Activated T-helper 1 cell treated with anti-CD3 and anti-CD28 coated beads, Interleukin-2, amount 50 U/mL, for 16 hours (primary cell): ENCODE measurements at regions not wholly inside any gene's neighbourhood (a gene's known extent, or its start where the extent isn't known, plus 50 kb on each side); places are given as distances from the start of the nearest gene placed in this dataset.

Source experiments
- DNase-seq, 2 donors: peaks; one replicate each; pipeline ENCODE4 v3.0.0-alpha.2; 2020; ENCODE audit warnings: low read depth in 1 of 2, low spot score in 1 of 2

DNA sequence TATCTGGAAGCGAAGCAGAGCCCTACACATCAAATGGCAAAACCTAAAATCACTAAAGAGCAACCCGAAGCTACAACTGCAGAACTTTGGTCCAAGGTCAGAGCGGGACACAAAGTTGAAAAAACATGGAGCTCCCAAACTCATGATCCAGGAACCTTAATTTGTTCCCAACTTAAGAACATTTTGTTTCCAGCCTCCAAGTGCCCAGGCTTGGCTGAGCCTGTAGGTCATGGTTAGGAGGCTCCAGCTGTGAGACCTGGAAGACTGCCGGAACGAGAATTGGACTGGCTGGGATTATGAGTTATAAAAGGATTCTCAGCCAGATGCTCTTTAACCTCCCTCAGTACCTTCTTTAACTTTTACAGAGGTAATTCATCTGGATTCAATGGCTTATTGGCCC, 349.1 kb upstream of the DDX53 start:
- DNase-seq: no peak

GRCh38 chrX:22652596-22652995, 347.2 kb upstream of the DDX53 start:
- no peak for DNase-seq

GRCh38 chrX:22660756-22661155, 339.0 kb upstream of the DDX53 start:
- no peak for DNase-seq

- no peak for DNase-seq
Measured at GRCh38 chrX:22662776-22663175, 337.0 kb upstream of the DDX53 start.

GRCh38 chrX:22664826-22665225, 334.9 kb upstream of the DDX53 start:
- no peak for DNase-seq

GRCh38 chrX:22665818-22666217, 333.9 kb upstream of the DDX53 start:
- no peak for DNase-seq

- no peak for DNase-seq
Measured at GRCh38 chrX:22666441-22666840, 333.3 kb upstream of the DDX53 start.

GRCh38 chrX:22674932-22675331, 324.8 kb upstream of the DDX53 start:
- DNase-seq: no peak

DNA sequence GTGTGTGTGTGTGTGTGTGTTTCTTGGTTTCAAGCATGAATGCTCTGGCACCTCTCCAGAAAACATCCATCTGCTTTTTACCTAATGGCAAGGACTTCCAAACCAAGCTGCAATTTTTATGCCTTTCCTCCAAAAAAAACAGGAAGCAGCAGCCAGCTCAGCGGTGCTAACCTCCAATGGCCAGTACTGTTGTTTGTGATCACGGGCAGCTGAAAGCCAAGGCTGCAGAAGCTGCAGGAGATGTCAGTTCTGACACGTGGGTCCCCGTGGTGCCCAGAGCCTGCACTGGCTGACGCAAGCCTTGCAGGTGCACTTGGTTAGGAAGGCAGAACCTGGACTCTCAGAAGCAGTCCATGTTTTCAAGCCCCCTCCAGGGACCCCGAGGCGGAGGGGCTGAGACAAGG, 313.6 kb upstream of the DDX53 start:
- no peak for DNase-seq

DNA sequence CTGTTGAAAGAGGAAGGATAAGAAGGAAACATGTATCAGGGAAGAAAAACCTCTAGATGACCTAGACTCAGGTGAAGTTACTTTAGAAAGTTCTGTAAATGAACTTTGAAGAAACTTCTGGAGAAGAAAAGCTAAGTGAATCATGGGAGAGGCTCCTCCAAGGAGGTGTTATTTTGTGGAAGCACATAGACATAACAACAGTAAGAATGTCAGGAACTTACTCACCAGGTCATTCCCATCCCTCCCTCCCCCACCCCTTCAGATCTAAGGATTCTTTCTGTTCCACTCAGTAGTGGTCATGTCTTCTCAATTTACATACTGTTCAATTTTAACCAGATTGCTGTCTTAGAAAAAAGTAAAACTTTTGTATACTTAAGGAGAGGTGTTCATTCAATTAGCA, 310.5 kb upstream of the DDX53 start:
- DNase-seq: no peak

DNA sequence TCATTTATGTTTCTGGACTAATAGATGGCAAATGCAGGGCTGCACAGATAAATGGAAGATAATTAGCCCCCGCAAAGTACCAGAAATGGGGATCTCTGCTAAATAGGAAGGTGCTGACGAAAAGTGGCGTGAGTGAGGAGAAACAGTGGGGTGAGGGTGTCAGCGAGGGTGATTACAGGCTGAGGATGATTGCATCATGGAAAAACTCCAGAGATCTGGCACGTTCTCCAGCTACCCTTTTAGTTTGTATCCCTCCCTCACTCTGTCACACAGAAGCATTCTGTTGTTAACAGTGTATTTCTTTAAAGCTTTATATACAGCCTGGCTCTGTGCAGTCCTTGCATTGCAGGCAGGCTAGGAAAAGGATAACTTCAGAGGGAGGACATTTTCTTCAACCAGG, 309.6 kb upstream of the DDX53 start:
- no peak for DNase-seq

- no peak for DNase-seq
Measured at GRCh38 chrX:22691966-22692565, 307.7 kb upstream of the DDX53 start.

DNA sequence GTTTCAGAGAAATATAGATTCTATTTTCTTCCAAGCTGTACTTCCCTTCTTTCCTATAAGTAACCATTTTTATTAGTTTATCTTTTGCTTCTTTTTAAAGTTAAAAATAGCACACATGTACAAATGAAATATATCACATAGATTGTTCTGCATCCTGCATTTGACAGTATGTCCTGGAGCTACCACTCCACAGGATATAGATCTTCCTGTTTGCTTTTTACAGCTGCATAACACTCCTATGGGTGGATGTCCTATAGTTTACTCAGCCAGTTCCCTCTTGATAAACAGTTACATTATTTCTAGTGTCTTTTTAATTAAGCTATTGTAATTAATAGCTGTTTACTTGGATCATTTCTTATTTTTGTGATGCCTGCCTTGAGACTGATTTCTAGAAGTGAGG, 301.6 kb upstream of the DDX53 start:
- no peak for DNase-seq

DNA sequence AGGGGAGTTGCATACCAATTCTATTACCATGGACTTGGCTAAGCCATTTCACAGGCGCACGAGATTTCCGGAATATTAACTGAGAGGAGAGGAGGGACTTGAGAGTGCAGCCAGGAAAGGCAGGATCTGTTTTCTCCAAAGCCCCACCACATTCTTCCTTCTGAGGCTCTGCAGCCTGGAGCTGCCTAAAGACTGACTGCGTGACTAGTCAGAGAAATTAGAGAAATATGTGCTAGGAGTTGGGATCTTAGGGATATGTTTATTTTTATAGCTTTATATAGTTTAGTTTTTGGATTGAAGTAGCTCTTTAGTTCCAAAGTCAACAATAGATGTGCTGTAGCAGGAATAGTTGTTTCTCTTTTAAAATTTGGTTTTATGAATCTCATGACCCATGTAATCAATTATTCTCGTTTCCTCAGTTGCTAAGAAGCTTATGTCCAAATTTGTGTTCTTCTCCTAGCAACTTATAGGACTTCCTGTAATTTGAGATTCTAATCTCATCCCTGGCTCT, 300.1 kb upstream of the DDX53 start:
- no peak for DNase-seq

GRCh38 chrX:22712942-22713341, 286.8 kb upstream of the DDX53 start:
- DNase-seq: no peak

DNA sequence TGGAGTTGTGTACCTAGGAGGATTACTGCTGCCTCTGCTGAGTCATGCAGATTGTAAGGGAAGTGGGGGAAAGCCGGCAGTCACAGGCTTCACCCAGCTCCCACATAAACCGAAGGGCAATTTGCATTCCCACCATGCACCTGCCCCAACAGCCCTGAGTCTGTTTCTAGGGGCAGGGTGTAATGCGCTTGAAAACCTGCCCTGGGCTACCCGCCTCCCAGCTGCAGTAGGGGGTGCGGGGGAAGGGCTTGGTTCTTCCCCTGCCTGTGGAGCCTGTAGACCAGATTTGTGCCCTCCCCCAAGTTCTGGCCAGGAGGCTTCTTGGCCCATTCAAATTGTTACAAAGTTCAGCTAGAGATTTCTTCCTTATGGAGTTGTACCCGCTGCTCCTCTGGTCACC, 269.2 kb upstream of the DDX53 start:
- no peak for DNase-seq

- DNase-seq: no peak
Measured at GRCh38 chrX:22737541-22737940, 262.2 kb upstream of the DDX53 start.

- DNase-seq: no peak
Measured at GRCh38 chrX:22739276-22739675, 260.5 kb upstream of the DDX53 start.

DNA sequence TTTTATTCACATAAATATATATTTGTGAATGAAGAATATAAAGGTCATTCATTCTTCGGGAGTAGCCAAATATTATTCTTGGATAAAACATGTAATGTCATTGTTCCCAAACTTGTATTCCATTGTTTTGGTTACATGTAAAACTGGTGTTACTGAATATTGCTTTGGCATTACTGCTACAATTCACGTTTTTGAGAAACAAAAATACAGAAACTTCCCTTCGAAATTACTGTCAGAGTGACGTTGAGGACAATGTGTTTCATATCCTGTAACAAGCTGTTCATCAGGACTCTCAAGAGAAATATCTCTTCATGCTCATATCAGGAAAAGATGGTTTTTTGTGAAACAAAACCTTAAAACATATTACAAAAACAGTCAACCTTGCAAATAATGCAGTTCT, 258.9 kb upstream of the DDX53 start:
- no peak for DNase-seq

GRCh38 chrX:22742174-22742573, 257.6 kb upstream of the DDX53 start:
- no peak for DNase-seq

DNA sequence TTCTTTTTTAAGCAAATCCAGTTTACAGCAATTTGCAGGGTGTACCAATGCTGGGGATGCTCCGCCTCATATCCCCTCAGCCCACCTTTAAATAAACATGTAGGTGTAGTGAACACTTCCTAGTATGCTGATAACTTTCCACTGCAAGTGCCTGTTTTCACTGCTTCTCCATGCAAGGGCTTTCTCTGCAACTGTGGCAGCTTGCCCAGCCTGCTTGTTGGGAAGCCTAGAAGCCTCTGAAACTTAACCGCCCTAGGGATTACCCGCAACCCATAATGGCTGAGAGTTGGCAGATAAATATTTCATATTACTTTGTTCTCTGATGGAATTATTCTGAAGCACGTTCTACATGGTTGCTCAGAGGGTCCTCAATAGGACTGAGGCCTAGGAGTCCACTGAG, 253.7 kb upstream of the DDX53 start:
- no peak for DNase-seq

DNA sequence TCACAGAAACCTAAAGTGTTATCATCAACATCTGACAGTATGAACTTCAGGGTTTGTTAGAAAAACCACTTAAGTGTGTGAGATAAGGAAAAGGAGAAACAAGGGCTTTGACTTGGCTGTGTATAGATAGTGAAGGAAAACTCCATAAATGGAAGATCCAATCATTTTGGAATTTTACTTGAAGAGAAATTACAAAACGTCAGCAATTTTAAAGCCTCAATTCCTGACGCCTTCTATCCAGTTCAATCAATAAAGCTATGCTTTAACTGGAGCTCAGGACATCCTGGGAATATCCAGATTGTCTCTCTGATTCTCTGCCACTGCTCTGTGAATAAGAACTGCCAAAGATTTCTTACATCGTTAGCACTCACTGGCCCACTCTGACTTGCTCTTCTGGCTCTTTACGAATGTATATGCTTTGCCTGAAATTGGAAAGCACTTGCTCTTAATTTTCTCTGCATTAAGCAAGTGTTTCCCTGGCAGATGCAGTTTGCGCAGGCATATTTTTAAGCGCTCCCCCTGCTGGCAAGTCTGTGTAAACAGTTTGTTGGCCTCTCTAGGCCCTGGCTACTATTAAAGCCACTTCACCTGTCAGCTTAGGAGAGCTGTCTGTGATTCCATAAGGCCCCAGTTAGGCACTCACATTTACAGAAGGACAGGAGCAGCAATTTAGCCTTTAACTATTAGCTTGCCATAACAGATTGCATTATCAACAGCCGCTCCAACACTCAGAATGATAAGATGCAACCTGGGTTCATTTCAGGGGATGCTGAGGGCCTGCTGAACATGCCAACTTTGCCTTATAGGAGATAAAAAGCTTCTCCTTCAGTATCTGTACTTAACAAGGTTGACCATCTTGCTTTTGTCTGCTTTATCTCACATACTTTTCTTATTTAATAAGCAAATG, 251.4 kb upstream of the DDX53 start:
- peak in 1 of 2 donors; percentile 6 for DNase-seq
